GM12801 (cell line): ENCODE measurements at regions not wholly inside any gene's neighbourhood (a gene's known extent, or its start where the extent isn't known, plus 50 kb on each side); places are given as distances from the start of the nearest gene placed in this dataset.

Experiments
- TF ChIP-seq, protein P1 (sequence below): IDR thresholded peaks from one replicate; pipeline ENCODE4 v1.5.1; 2011; ENCODE audit warnings: control low read depth; ENCODE audit not compliant: insufficient read length; ENCODE audit errors: extremely low read depth

DNA sequence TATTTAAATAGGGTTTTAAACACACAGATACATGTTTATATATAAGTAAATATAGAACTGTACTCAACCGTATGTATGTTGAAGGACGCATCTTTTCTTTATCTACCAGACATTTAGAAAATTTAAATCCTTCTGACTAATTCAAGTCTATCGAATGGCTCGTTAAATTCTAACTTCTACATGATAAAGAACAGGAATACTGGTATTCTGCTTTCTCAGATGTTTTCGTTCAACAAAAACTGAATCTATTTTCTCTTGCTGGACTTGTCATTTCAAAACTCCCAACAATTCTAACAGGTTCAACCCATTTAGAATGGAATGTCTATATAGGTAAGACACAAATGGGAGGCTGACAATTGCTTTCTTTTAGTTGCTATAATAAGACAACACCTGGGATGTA lies 978.3 kb upstream of the ADGRL3 start:
- TF ChIP-seq, protein P1, sequence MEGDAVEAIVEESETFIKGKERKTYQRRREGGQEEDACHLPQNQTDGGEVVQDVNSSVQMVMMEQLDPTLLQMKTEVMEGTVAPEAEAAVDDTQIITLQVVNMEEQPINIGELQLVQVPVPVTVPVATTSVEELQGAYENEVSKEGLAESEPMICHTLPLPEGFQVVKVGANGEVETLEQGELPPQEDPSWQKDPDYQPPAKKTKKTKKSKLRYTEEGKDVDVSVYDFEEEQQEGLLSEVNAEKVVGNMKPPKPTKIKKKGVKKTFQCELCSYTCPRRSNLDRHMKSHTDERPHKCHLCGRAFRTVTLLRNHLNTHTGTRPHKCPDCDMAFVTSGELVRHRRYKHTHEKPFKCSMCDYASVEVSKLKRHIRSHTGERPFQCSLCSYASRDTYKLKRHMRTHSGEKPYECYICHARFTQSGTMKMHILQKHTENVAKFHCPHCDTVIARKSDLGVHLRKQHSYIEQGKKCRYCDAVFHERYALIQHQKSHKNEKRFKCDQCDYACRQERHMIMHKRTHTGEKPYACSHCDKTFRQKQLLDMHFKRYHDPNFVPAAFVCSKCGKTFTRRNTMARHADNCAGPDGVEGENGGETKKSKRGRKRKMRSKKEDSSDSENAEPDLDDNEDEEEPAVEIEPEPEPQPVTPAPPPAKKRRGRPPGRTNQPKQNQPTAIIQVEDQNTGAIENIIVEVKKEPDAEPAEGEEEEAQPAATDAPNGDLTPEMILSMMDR = no peak

DNA sequence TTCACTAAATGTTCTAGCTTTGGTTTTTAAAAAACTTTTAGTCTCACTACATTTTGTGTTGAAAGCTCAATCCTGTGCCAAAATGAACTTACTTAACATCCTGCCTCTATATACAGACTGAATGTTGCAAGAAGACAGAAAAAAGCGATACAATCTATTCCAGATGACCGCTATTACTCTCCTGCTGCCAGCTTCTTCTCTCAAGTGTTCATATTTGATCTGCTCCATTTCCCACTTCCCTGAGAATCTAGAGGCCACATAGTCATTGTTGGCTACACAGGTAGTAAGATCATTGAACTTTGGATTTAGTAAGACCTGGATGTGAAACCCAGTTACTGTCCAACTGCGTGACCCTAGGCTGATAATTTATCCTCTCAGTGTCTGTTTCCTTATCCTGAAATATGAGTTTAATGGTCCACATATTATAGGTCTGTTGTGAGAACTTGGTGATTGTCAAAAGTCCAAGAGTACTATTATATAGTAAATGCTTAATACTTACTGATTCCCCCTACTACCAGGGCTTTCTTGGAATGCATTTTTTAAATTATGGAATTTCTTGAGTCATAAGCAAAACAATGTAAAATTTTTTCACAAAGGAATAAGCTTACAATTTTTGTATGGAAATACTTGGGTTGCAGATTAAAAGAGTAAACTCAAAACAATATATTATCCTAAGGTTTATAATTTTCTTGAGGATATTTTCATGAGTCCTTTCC lies 976.8 kb upstream of the ADGRL3 start:
- TF ChIP-seq, protein P1 = no peak

DNA sequence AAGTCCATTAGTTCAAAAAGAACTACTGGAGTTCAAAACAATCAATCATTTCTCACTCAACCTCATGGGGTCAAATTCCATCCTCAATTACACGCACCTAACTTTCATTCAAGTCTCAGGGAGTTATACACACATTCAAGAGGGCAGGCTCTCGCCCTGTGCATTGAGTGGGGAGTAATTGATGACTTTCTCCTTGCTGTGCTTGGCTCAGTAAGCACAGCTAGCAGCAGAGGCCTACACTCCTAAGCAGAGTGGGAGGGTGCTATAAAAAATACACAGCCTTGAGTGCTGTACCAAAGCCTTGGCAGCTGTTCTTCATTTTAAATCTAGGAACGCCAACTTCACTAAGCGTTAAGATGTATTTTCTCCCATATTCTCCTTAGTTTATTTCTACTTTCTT lies 958.3 kb upstream of the ADGRL3 start:
- TF ChIP-seq, protein P1 = no peak

DNA sequence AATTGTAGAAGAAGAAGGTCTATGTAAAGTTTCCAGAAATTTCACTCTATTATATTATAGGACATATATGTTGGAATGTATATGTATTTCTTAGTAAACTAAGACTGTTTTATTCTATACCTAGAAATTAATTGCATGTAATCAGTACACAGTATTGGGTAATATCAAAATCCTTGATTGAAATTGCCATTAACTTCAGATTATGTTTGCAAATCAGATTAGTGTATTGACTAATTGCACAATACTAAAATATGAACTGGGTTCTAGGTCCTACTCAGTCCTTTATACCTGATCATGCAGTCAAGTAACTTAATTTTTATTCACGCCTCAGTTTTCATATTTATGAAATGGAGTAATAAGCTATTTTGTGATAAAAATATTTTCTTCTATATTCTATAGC lies 950.3 kb upstream of the ADGRL3 start:
- TF ChIP-seq, protein P1 = no peak

DNA sequence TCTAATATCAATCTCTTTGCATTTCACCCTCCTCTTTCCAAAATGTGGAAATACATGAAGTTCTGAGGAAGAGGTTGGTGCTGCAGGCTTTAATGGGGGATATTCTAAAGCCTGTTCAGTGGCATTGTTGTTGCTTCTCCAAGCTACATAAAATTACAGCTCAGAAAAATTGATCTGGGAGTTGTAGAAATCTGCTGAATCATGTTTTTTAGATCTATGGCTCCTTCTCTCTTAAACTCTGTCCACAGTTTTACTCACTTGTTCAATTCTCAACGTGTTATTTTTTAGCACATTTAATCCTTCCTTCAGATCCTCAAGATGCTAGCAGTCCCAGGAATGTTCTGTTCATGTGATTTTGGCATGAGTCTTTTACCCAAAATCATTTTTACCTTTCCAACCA lies 949.5 kb upstream of the ADGRL3 start:
- TF ChIP-seq, protein P1 = no peak

DNA sequence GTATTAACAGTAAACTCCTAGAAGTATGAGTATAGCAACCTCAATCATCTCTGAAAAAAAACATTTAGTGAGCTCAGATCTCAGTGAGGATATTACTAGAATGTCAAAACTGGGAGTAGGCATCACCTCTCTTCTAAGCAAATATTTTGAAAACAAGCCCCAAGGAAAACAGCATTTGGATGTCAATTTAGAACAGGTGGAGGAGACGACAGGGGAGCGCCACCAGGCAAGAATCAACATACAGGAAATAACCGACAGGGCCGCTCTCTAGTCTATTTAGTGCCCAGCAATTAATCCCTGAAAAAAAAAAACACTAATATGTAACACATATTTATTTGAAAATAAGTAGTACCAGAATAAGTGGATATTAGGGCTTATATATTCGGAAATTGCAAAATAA lies 940.3 kb upstream of the ADGRL3 start:
- TF ChIP-seq, protein P1 = no peak

DNA sequence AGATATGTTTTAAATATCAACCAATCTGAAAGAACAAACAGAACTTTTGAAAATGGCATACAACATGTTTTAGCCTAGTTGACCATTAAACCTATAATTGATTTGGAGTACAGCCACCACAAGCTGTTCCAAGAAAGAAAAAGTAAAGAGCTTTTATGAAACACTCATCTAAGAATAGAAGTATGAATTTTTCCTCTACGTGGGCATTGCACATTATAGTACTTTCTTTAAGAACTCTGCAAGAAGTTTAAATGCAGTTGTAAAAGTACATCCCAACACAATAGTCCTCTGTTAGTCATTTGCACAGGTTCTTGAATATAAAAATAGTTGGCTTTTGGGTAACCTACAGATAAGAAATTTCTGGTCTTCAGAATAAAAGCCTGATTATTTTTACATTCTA lies 933.6 kb upstream of the ADGRL3 start:
- TF ChIP-seq, protein P1 = no peak
